ENCODE measurements at regions not wholly inside any gene's neighbourhood (a gene's known extent, or its start where the extent isn't known, plus 50 kb on each side); places are given as distances from the start of the nearest gene placed in this dataset.

- H3K27ac Mint-ChIP-seq (ENCODE audit: unreplicated experiment): no peak overlapping the region
- DNase-seq (ENCODE audit: low spot score): no peak
- no peak for TF ChIP-seq CTCF (IDR thresholded peaks at IDR 0.05; ENCODE audit: unreplicated experiment)
- H3K9me3 Mint-ChIP-seq (ENCODE audit: unreplicated experiment): no peaks in the 10 kb centered on the region
- H3K27me3 Mint-ChIP-seq (ENCODE audit: unreplicated experiment): no peaks in the 10 kb centered on the region
- no peaks in the 10 kb centered on the region for H3K4me1 Mint-ChIP-seq (ENCODE audit: unreplicated experiment)
- no peaks in the 10 kb centered on the region for H3K36me3 Mint-ChIP-seq (ENCODE audit: low read depth, unreplicated experiment)
- H3K4me3 Mint-ChIP-seq (ENCODE audit: unreplicated experiment): no peak overlapping the region
Measured at GRCh38 chr5:91255396-91256141, 127.5 kb downstream of the ARRDC3 start.

DNA sequence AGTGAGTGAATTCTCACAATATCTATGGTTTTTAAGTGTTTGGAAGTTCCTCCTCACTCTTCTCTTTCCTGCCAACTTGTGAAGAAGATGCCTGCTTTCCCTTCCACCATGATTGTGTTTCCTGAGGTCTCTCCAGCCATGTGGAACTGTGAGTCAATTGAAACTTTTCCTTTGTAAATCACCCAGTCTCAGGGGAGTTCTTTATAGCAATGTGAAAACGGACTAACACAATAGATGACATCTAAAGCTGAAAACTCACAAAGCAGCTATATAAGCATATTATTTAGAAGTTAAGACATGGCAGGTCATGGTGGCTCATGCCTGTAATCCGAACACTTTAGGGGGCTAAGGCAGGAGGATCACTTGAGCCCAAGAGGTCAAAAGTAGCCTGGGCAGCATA lies 130.2 kb downstream of the ARRDC3 start:
- H3K36me3 Mint-ChIP-seq (ENCODE audit: low read depth, unreplicated experiment): no peaks in the 10 kb centered on the region
- H3K27ac Mint-ChIP-seq (ENCODE audit: unreplicated experiment): no peak overlapping the region
- no peaks in the 10 kb centered on the region for H3K4me1 Mint-ChIP-seq (ENCODE audit: unreplicated experiment)
- no peak overlapping the region for H3K4me3 Mint-ChIP-seq (ENCODE audit: unreplicated experiment)
- no peak for DNase-seq (ENCODE audit: low spot score)
- H3K9me3 Mint-ChIP-seq (ENCODE audit: unreplicated experiment): no peaks in the 10 kb centered on the region
- H3K27me3 Mint-ChIP-seq (ENCODE audit: unreplicated experiment): no peaks in the 10 kb centered on the region
- no peak for TF ChIP-seq CTCF (IDR thresholded peaks at IDR 0.05; ENCODE audit: unreplicated experiment)

DNA sequence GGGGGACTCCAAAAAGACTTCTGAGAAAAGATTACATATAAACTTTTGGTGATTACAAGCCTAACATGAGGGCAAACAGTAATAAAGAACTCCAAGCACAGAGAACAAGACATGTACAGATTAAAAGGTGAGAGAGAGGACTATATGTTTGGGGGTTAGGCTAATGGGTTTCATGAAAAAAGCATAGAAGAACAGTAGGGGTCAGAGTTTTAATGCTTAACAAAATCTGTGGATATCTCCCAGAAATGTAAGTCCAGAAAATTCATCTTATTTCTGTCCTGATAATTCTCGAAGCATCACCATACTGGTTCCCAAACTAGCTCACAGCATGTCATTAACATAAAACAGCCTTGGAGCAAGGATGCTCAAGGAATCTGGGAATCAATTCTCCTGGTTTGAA lies 137.2 kb downstream of the ARRDC3 start:
- Mint-ChIP-seq H3K9me3 (ENCODE audit: unreplicated experiment) (no peaks in the 10 kb centered on the region), H3K27me3 (ENCODE audit: unreplicated experiment) (peaks cover 2% of the 10 kb centered on the region), H3K27ac (ENCODE audit: unreplicated experiment) (no peak overlapping the region), H3K4me1 (ENCODE audit: unreplicated experiment) (peaks cover 6% of the 10 kb centered on the region), H3K36me3 (ENCODE audit: low read depth, unreplicated experiment) (no peaks in the 10 kb centered on the region), H3K4me3 (ENCODE audit: unreplicated experiment) (no peak overlapping the region)
- no peak for DNase-seq (ENCODE audit: low spot score)
- no peak for TF ChIP-seq CTCF (IDR thresholded peaks at IDR 0.05; ENCODE audit: unreplicated experiment)

DNA sequence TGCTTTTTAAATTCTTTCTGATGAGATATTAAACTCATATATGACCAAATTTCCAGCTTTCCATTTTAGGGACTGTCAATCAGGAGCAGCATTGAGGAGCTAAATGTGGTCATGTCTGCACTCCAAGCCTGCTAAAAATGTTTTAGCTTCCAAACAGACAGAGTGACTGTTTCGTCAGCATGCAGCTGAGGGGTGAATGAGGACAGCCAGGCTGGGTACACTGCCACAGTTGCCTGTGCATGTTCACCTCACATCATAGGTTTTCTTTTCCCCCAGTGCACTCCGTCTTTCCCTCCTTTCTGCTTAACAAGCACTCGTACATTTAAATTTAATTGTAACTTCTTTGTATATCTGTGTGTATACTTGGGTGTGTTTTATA lies 138.1 kb downstream of the ARRDC3 start:
- peak; percentile 6 for TF ChIP-seq CTCF (IDR thresholded peaks at IDR 0.05; ENCODE audit: unreplicated experiment)
- no peaks in the 10 kb centered on the region for H3K9me3 Mint-ChIP-seq (ENCODE audit: unreplicated experiment)
- H3K36me3 Mint-ChIP-seq (ENCODE audit: low read depth, unreplicated experiment): no peaks in the 10 kb centered on the region
- H3K4me3 Mint-ChIP-seq (ENCODE audit: unreplicated experiment): no peak overlapping the region
- H3K4me1 Mint-ChIP-seq (ENCODE audit: unreplicated experiment): peaks cover 6% of the 10 kb centered on the region
- DNase-seq (ENCODE audit: low spot score): no peak
- no peak overlapping the region for H3K27ac Mint-ChIP-seq (ENCODE audit: unreplicated experiment)
- H3K27me3 Mint-ChIP-seq (ENCODE audit: unreplicated experiment): peaks cover 2% of the 10 kb centered on the region

GRCh38 chr5:91244380-91245073 lies 138.6 kb downstream of the ARRDC3 start:
- Mint-ChIP-seq H3K27me3 (ENCODE audit: unreplicated experiment) (peaks cover 2% of the 10 kb centered on the region), H3K27ac (ENCODE audit: unreplicated experiment) (peak overlapping the region; percentile 54), H3K36me3 (ENCODE audit: low read depth, unreplicated experiment) (no peaks in the 10 kb centered on the region), H3K4me3 (ENCODE audit: unreplicated experiment) (no peak overlapping the region), H3K9me3 (ENCODE audit: unreplicated experiment) (no peaks in the 10 kb centered on the region), H3K4me1 (ENCODE audit: unreplicated experiment) (peaks cover 6% of the 10 kb centered on the region)
- no peak for DNase-seq (ENCODE audit: low spot score)
- TF ChIP-seq CTCF (IDR thresholded peaks at IDR 0.05; ENCODE audit: unreplicated experiment): peak; percentile 20
